Testis (tissue), 2 donors: ENCODE measurements at regions not wholly inside any gene's neighbourhood (a gene's known extent, or its start where the extent isn't known, plus 50 kb on each side); places are given as distances from the start of the nearest gene placed in this dataset.

ENCODE experiments used
- POLR2A ChIP-seq: fragments of 450-650 bp; IDR thresholded peaks from one replicate; pipeline ENCODE4 v1.6.1; 2017; ENCODE audit warnings: antibody characterized with exemption, mild to moderate bottlenecking, moderate library complexity
- TF ChIP-seq, protein P1 (sequence below), 3 experiments: fragments of 450-650 bp in 2 of 3; fragments of 200-600 bp in 1 of 3; sonication (generic) in 1 of 3; IDR thresholded peaks; one replicate each; pipeline ENCODE4 v1.5.1; 2016 to 2019; ENCODE audit warnings: antibody characterized with exemption in 3 of 3, mild to moderate bottlenecking in 2 of 3, moderate library complexity in 1 of 3

DNA sequence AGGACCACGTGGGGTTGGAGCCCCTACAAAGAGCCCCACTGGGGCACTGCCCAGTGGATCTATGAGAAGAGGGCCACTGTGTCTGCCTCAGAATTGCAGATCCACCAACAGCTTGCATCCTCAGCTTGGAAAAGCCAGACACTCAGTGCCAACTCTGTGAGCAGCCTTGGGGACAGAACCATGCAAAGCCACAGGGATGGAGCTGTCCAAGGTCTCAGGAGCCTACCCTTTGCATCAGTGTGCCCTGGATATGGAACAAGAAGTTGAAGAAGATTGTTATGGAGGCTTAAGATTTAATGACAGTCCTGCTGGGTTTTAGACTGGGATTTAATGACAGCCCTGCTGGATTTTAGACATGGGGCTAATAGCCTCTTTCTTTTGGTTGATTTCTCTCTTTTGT, 1670.9 kb downstream of the PLA2G4A start:
- TF ChIP-seq, protein P1, sequence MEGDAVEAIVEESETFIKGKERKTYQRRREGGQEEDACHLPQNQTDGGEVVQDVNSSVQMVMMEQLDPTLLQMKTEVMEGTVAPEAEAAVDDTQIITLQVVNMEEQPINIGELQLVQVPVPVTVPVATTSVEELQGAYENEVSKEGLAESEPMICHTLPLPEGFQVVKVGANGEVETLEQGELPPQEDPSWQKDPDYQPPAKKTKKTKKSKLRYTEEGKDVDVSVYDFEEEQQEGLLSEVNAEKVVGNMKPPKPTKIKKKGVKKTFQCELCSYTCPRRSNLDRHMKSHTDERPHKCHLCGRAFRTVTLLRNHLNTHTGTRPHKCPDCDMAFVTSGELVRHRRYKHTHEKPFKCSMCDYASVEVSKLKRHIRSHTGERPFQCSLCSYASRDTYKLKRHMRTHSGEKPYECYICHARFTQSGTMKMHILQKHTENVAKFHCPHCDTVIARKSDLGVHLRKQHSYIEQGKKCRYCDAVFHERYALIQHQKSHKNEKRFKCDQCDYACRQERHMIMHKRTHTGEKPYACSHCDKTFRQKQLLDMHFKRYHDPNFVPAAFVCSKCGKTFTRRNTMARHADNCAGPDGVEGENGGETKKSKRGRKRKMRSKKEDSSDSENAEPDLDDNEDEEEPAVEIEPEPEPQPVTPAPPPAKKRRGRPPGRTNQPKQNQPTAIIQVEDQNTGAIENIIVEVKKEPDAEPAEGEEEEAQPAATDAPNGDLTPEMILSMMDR (IDR thresholded peaks at IDR 0.05), result no peak
- no peak for TF ChIP-seq POLR2A
